Neural progenitor cell (in vitro differentiated cells): ENCODE measurements at regions not wholly inside any gene's neighbourhood (a gene's known extent, or its start where the extent isn't known, plus 50 kb on each side); places are given as distances from the start of the nearest gene placed in this dataset.
"Not testable (repeated sequence)": the region's sequence is repeated elsewhere in the genome, so short reads cannot be mapped to it uniquely, and the experiment has no call there.

Source experiments
- DNase-seq: peaks from one replicate; pipeline ENCODE4 v3.0.0-alpha.2; 2016; ENCODE audit warnings: low spot score
- H2AFZ ChIP-seq: fragments of 200-600 bp; sonication (generic); replicated peaks from 2 replicates; pipeline ENCODE4 v1.6.1; 2016; ENCODE audit warnings: antibody characterized with exemption
- H3F3A ChIP-seq: fragments of 200-600 bp; sonication (generic); 2 replicates; pipeline ENCODE4 v1.6.1; 2016; ENCODE audit warnings: antibody characterized with exemption, low read depth
- H3K27ac ChIP-seq: fragments of 200-600 bp; sonication (generic); 2 replicates; pipeline ENCODE4 v1.5.1; 2016; ENCODE audit warnings: mild to moderate bottlenecking
- H3K27me3 ChIP-seq: fragments of 200-600 bp; sonication (generic); 2 replicates; pipeline ENCODE4 v1.6.1; 2016; ENCODE audit warnings: mild to moderate bottlenecking, moderate library complexity
- H3K36me3 ChIP-seq: fragments of 200-600 bp; sonication (generic); 2 replicates; pipeline ENCODE4 v1.5.1; 2016
- H3K4me1 ChIP-seq: fragments of 200-600 bp; sonication (generic); 2 replicates; pipeline ENCODE4 v1.6.1; 2016; ENCODE audit warnings: mixed run types
- H3K4me2 ChIP-seq: fragments of 200-600 bp; sonication (generic); 2 replicates; pipeline ENCODE4 v1.6.1; 2016
- H3K4me3 ChIP-seq: fragments of 200-600 bp; sonication (generic); 2 replicates; pipeline ENCODE4 v1.5.1; 2016
- H3K79me2 ChIP-seq: fragments of 200-600 bp; sonication (generic); 2 replicates; pipeline ENCODE4 v1.6.1; 2016; ENCODE audit warnings: low read depth
- H3K9ac ChIP-seq: fragments of 200-600 bp; sonication (generic); 2 replicates; pipeline ENCODE4 v1.6.1; 2016
- H3K9me3 ChIP-seq: fragments of 200-600 bp; sonication (generic); 2 replicates; pipeline ENCODE4 v1.5.1; 2016; ENCODE audit warnings: low read depth
- H4K20me1 ChIP-seq: fragments of 200-600 bp; sonication (generic); 2 replicates; pipeline ENCODE4 v1.6.1; 2016; ENCODE audit warnings: low read depth
- H3K27ac Mint-ChIP-seq: 3 replicates; pipeline ENCODE4 v1.8.0; 2021; ENCODE audit warnings: mixed read lengths
- H3K27me3 Mint-ChIP-seq: 2 replicates; pipeline ENCODE4 v1.8.0; 2022; ENCODE audit warnings: low read depth, mild to moderate bottlenecking, inconsistent platforms, moderate library complexity, mixed read lengths; ENCODE audit not compliant: insufficient read depth
- H3K36me3 Mint-ChIP-seq: 3 replicates; pipeline ENCODE4 v1.8.0; 2021; ENCODE audit warnings: mixed read lengths
- H3K4me1 Mint-ChIP-seq: 3 replicates; pipeline ENCODE4 v1.8.0; 2021; ENCODE audit warnings: mixed read lengths
- H3K4me3 Mint-ChIP-seq: 3 replicates; pipeline ENCODE4 v1.8.0; 2021; ENCODE audit warnings: mild to moderate bottlenecking, moderate library complexity, mixed read lengths
- H3K9me3 Mint-ChIP-seq: 3 replicates; pipeline ENCODE4 v1.8.0; 2020; ENCODE audit warnings: mixed read lengths
- CTCF ChIP-seq: fragments of 200-600 bp; sonication (generic); IDR thresholded peaks from 2 replicates; pipeline ENCODE4 v1.5.1; 2017; ENCODE audit warnings: antibody characterized with exemption, mild to moderate bottlenecking
- EZH2 ChIP-seq: fragments of 200-600 bp; sonication (generic); IDR thresholded peaks from 2 replicates; pipeline ENCODE4 v1.6.1; 2017; ENCODE audit warnings: antibody characterized with exemption, mild to moderate bottlenecking, moderate library complexity
- EZH2phosphoT487 ChIP-seq: fragments of 200-600 bp; sonication (generic); IDR thresholded peaks from 2 replicates; pipeline ENCODE4 v1.6.1; 2017; ENCODE audit warnings: antibody characterized with exemption

GRCh38 chr22:10934704-10935103, 4593.3 kb upstream of the OR11H1 start:
- peaks cover 62% of the 10 kb centered on the region for H3K9me3 Mint-ChIP-seq
- H3K27me3 Mint-ChIP-seq, result not testable (repeated sequence)

GRCh38 chr22:10961043-10961860, 4566.7 kb upstream of the OR11H1 start:
- H3K36me3 ChIP-seq, result peaks cover 4% of the 10 kb centered on the region
- DNase-seq, result no peak
- TF ChIP-seq CTCF, result no peak
- no peak for TF ChIP-seq EZH2phosphoT487
- no peak for TF ChIP-seq EZH2
- no peaks in the 10 kb centered on the region for H3K79me2 ChIP-seq
- Mint-ChIP-seq H3K36me3 (no peaks in the 10 kb centered on the region), H3K27ac (no peak overlapping the region), H3K27me3 (peaks cover 5% of the 10 kb centered on the region), H3K9me3 (peaks cover 63% of the 10 kb centered on the region), H3K4me1 (no peaks in the 10 kb centered on the region), H3K4me3 (no peak overlapping the region)
- no peak overlapping the region for H3K4me2 ChIP-seq
- H3K27me3 ChIP-seq, result no peaks in the 10 kb centered on the region
- H3K4me3 ChIP-seq, result no peak overlapping the region
- H3K9me3 ChIP-seq, result peaks cover 69% of the 10 kb centered on the region
- H2AFZ ChIP-seq, result no peak overlapping the region
- no peaks in the 10 kb centered on the region for H3K4me1 ChIP-seq
- no peaks in the 10 kb centered on the region for H3F3A ChIP-seq
- no peaks in the 10 kb centered on the region for H4K20me1 ChIP-seq
- H3K9ac ChIP-seq, result no peak overlapping the region
- H3K27ac ChIP-seq, result no peak overlapping the region

More at GRCh38 chr22:10934704-10935103, 4593.3 kb upstream of the OR11H1 start:
- not testable (repeated sequence) for H4K20me1 ChIP-seq, H3K36me3 ChIP-seq, H3K27ac ChIP-seq, H3F3A ChIP-seq, DNase-seq, H3K4me1 Mint-ChIP-seq, H2AFZ ChIP-seq, H3K79me2 ChIP-seq, H3K27ac Mint-ChIP-seq, H3K4me1 ChIP-seq, H3K4me3 Mint-ChIP-seq, H3K4me2 ChIP-seq, H3K9ac ChIP-seq, H3K36me3 Mint-ChIP-seq, H3K27me3 ChIP-seq, H3K4me3 ChIP-seq
- peaks cover 49% of the 10 kb centered on the region for H3K9me3 ChIP-seq
- TF ChIP-seq CTCF, result peak; percentile 5

DNA sequence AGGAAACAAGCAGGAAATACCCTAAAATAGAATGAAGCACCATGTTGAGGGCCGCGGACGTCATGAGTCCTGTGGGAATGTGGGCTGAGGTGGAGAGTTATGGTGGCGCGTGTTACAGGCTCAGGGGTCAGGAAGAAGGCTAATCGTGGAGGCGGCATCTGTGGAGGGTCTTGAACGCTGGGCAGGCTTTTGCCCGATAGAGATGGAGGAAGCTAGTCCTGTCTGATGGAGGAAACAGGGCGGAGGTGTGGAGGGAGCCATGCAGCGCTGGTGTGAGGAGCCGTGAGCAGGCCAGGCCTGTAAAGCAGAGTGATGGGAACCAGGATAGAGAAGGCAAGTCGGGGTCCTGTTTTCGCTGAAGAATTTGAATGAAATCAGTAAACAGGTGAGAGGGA, 4566.1 kb upstream of the OR11H1 start:
- not testable (repeated sequence) for H3K79me2 ChIP-seq

More for the DNA sequence above, 4566.1 kb upstream of the OR11H1 start:
- not testable (repeated sequence) for H3K27ac ChIP-seq, H3K9ac ChIP-seq, H3K36me3 ChIP-seq, H3K4me2 ChIP-seq, H3K27me3 ChIP-seq, DNase-seq, H3K4me1 Mint-ChIP-seq, H3K4me3 Mint-ChIP-seq, H3F3A ChIP-seq, H2AFZ ChIP-seq, H3K4me3 ChIP-seq, H3K36me3 Mint-ChIP-seq, H3K27me3 Mint-ChIP-seq, H3K4me1 ChIP-seq, H4K20me1 ChIP-seq, H3K27ac Mint-ChIP-seq
- peaks cover 59% of the 10 kb centered on the region for H3K9me3 Mint-ChIP-seq
- H3K9me3 ChIP-seq, result peaks cover 63% of the 10 kb centered on the region
